ENCODE measurements at regions not wholly inside any gene's neighbourhood (a gene's known extent, or its start where the extent isn't known, plus 50 kb on each side); places are given as distances from the start of the nearest gene placed in this dataset.

GRCh38 chr6:142697922-142698321 lies 247.1 kb downstream of the HIVEP2 start:
- intact Hi-C loops (cut with micrococcal nuclease; ENCODE audit: unreplicated experiment) = loop anchor here (2.0 to 10.0 kb wide), 3 partner anchors 147 to 1317 kb away; partner anchors contain the start of genes NMBR and VTA1
- H3K9me2 ChIP-seq (ENCODE audit: insufficient read depth) = no peaks in the 10 kb centered on the region
- H3K4me1 ChIP-seq (replicated peaks; ENCODE audit: insufficient read depth) = peaks cover 21% of the 10 kb centered on the region; the same call in 1 of the 2 replicates
- TF ChIP-seq, protein P1, sequence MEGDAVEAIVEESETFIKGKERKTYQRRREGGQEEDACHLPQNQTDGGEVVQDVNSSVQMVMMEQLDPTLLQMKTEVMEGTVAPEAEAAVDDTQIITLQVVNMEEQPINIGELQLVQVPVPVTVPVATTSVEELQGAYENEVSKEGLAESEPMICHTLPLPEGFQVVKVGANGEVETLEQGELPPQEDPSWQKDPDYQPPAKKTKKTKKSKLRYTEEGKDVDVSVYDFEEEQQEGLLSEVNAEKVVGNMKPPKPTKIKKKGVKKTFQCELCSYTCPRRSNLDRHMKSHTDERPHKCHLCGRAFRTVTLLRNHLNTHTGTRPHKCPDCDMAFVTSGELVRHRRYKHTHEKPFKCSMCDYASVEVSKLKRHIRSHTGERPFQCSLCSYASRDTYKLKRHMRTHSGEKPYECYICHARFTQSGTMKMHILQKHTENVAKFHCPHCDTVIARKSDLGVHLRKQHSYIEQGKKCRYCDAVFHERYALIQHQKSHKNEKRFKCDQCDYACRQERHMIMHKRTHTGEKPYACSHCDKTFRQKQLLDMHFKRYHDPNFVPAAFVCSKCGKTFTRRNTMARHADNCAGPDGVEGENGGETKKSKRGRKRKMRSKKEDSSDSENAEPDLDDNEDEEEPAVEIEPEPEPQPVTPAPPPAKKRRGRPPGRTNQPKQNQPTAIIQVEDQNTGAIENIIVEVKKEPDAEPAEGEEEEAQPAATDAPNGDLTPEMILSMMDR (conservative IDR thresholded peaks at IDR 0.05) = no peak
- no peak for TF ChIP-seq EZH2 (IDR thresholded peaks at IDR 0.05; ENCODE audit: low read depth)
- H2AFZ ChIP-seq = no peak overlapping the region
- ChIA-PET POLR2A (ENCODE audit: unreplicated experiment) (interaction anchor here (1.2 kb wide), 1 partner anchor 58 kb away, joined by 10 read pairs; no protein-coding TSS in a partner anchor), CTCF (no interaction called here)
- no peak overlapping the region for H3K4me3 ChIP-seq
- H3K27ac ChIP-seq = no peak overlapping the region
- H3K79me2 ChIP-seq (ENCODE audit: low read depth) = no peaks in the 10 kb centered on the region
- BruUV-seq (replicated peaks) = no TSS peak
- H3K9me3 ChIP-seq (ENCODE audit: insufficient read depth, low read depth) = no peaks in the 10 kb centered on the region
- no peaks in the 10 kb centered on the region for H3K27me3 ChIP-seq (ENCODE audit: insufficient read depth, low read depth)
- no peak overlapping the region for H3K4me2 ChIP-seq
- no peaks in the 10 kb centered on the region for H4K20me1 ChIP-seq (ENCODE audit: insufficient read depth)
- no peak for DNase-seq
- H3K36me3 ChIP-seq (ENCODE audit: low read depth) = no peaks in the 10 kb centered on the region
- H3F3A ChIP-seq (ENCODE audit: insufficient read depth, low read depth) = no peaks in the 10 kb centered on the region; the same call in 1 of the 2 replicates

DNA sequence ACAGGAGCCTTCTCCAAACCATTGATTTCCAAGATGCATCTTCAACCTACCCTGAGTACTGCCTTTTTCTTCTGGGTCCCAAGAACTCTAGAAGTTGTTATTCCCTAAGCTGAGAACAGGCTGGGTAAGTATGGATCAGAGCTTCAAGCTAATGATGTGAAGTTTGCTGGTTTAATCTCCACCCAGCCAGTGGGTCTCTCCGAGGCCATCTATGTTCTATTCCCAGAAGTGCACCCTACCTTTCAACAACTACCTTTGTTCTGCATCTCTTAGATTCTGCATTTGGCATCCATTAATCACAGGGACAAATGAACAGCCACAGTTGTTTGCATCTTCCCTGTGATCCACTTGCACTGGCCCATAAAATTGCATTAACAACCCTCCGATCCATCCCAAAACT lies 246.2 kb downstream of the HIVEP2 start:
- no TSS peak for BruUV-seq (replicated peaks)
- Histone ChIP-seq H3F3A (ENCODE audit: insufficient read depth, low read depth) (no peaks in the 10 kb centered on the region; the same call in 1 of the 2 replicates), H3K36me3 (ENCODE audit: low read depth) (no peaks in the 10 kb centered on the region), H3K4me1 (replicated peaks; ENCODE audit: insufficient read depth) (peaks cover 16% of the 10 kb centered on the region; the same call in 1 of the 2 replicates), H3K27me3 (ENCODE audit: insufficient read depth, low read depth) (no peaks in the 10 kb centered on the region), H3K9me2 (ENCODE audit: insufficient read depth) (no peaks in the 10 kb centered on the region), H3K9me3 (ENCODE audit: insufficient read depth, low read depth) (no peaks in the 10 kb centered on the region), H3K4me2 (no peak overlapping the region), H4K20me1 (ENCODE audit: insufficient read depth) (no peaks in the 10 kb centered on the region), H3K27ac (no peak overlapping the region), H2AFZ (no peak overlapping the region), H3K79me2 (ENCODE audit: low read depth) (no peaks in the 10 kb centered on the region), H3K4me3 (no peak overlapping the region)
- no peak for TF ChIP-seq EZH2 (IDR thresholded peaks at IDR 0.05; ENCODE audit: low read depth)
- TF ChIP-seq, protein P1 (conservative IDR thresholded peaks at IDR 0.05) = peak; percentile 31
- no peak for DNase-seq
- CTCF ChIA-PET = no interaction called here
- POLR2A ChIA-PET (ENCODE audit: unreplicated experiment) = no interaction called here
- intact Hi-C loops (cut with micrococcal nuclease; ENCODE audit: unreplicated experiment) = loop anchor here (10.0 kb wide), 2 partner anchors 554 to 1316 kb away; partner anchors contain the start of genes NMBR and VTA1

DNA sequence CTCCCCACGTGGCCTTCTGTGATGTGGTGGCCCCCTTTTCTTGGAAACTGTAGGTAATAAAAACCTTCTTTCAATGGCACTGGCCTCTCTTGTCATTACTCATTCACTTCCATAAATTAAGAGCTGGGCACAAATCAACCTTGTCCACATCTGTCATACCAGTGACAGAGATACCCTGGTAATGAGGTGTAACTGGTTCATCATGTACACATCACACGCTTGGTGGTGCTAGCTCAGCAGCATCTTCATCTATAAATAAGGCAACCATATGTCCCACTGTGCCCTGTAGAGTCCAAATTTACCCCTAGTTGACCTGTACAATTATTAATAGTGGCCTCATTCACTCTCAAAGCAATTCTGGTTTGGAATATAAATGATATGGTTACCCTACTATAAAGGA lies 245.6 kb downstream of the HIVEP2 start:
- no peak for TF ChIP-seq EZH2 (IDR thresholded peaks at IDR 0.05; ENCODE audit: low read depth)
- TF ChIP-seq, protein P1 (conservative IDR thresholded peaks at IDR 0.05) = no peak
- no peak for DNase-seq
- Histone ChIP-seq H3K4me1 (replicated peaks; ENCODE audit: insufficient read depth) (peaks cover 16% of the 10 kb centered on the region; the same call in 1 of the 2 replicates), H3K27ac (no peak overlapping the region), H2AFZ (no peak overlapping the region), H4K20me1 (ENCODE audit: insufficient read depth) (no peaks in the 10 kb centered on the region), H3K79me2 (ENCODE audit: low read depth) (no peaks in the 10 kb centered on the region), H3K4me2 (no peak overlapping the region), H3K9me3 (ENCODE audit: insufficient read depth, low read depth) (no peaks in the 10 kb centered on the region), H3K4me3 (no peak overlapping the region), H3K27me3 (ENCODE audit: insufficient read depth, low read depth) (no peaks in the 10 kb centered on the region), H3K36me3 (ENCODE audit: low read depth) (no peaks in the 10 kb centered on the region), H3K9me2 (ENCODE audit: insufficient read depth) (no peaks in the 10 kb centered on the region), H3F3A (ENCODE audit: insufficient read depth, low read depth) (no peaks in the 10 kb centered on the region; the same call in 1 of the 2 replicates)
- ChIA-PET CTCF (no interaction called here), POLR2A (ENCODE audit: unreplicated experiment) (no interaction called here)
- BruUV-seq (replicated peaks) = no TSS peak
- intact Hi-C loops (cut with micrococcal nuclease; ENCODE audit: unreplicated experiment) = loop anchor here (10.0 kb wide), 2 partner anchors 555 to 1315 kb away; partner anchors contain the start of genes NMBR and VTA1

Data from PC-9 (cell line).